ENCODE measurements at regions not wholly inside any gene's neighbourhood (a gene's known extent, or its start where the extent isn't known, plus 50 kb on each side); places are given as distances from the start of the nearest gene placed in this dataset.

DNA sequence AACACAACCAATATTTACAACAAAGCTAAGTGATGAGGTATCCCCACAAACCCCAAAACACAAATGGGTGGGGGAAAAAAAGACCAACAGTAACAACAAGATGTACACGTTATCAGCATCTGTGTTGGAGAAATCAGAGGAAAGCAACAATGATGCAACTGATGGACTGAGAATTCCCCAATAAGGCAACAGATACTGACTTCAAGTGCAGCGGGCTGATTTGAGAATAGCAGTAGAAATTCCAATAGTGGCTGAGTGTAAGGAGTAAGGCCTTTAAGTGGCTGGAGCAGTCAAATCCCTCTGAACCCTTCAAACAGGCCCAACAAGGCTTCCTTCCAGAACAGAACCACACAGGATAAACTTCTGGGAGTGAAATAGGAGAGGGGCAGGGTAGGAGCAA is 97.6 kb downstream of the TM2D1 start:
- WGBS, 3 donors: 68 to 93% (median 80%) methylated on average over 2 of the region's 2 CpGs

DNA sequence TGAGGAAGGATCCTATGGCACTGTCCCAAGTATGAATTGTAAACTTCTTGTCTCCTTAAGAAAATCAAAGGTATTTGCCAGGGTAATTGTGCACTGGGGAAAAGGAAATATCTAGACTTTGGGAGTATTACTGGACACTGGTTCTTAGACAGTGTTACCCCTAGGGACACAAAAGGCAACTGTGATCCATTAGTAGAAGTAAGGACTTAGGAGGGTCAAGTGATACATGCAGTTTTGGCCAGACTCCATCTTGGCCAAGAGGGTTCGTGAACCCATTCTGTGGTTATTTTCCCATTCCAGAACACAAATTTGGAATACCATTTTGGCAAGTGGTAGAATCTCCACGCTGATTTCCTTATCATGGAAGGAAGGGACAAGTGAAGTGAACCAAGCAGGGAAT is 98.1 kb downstream of the TM2D1 start:
- WGBS, 3 donors: 63 to 79% (median 64%) methylated on average over 2 of the region's 2 CpGs
- H3K27ac ChIP-seq (ENCODE audit: low read depth, low read length): no peak overlapping the region

More for the DNA sequence above, 97.6 kb downstream of the TM2D1 start:
- H3K27ac ChIP-seq (ENCODE audit: low read depth, low read length): no peak overlapping the region

DNA sequence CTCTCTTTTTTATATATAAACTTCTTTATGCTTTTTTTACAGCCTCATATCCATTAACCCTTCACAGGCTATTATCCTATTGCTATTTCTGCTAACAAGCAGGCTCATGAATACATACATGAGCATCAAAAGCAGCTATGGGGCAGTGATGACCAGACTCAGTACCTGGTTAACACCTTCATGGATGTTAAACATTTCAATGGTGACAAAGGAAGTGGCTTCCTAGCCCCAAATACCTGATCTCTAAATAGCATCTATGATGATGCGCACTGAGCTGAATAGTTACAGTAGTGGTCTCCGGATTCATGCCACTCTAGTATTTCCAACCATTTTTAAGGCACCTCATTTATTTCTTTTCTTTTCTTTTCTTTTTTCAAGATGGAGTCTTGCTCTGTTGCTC is 101.1 kb downstream of the TM2D1 start:
- WGBS, 3 donors: 97 to 100% (median 99%) methylated on average over 2 of the region's 2 CpGs

DNA sequence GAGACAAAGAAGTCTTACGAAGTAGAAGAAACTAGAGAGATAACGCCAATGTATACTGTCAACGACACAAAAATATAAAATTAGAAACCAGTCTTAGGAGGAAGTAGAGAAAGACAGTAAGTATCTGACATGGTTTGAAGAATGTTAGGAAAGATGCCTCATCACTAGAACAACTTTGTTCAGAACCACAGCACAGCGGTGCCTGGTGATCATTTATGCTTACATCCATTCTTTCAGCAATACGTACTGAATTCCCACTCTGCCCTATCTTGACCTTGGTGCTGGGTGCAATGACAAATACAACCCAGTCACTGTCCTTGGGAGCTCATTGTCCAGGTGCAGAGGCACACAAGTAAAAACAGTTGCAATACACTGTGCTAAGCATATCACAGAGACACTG is 104.4 kb downstream of the TM2D1 start:
- 47 to 68% (median 56%) methylated on average over 5 of the region's 5 CpGs for WGBS, 3 donors
- no peak overlapping the region for H3K27ac ChIP-seq (ENCODE audit: low read depth, low read length)

More for the DNA sequence above, 101.1 kb downstream of the TM2D1 start:
- no peak overlapping the region for H3K27ac ChIP-seq (ENCODE audit: low read depth, low read length)

DNA sequence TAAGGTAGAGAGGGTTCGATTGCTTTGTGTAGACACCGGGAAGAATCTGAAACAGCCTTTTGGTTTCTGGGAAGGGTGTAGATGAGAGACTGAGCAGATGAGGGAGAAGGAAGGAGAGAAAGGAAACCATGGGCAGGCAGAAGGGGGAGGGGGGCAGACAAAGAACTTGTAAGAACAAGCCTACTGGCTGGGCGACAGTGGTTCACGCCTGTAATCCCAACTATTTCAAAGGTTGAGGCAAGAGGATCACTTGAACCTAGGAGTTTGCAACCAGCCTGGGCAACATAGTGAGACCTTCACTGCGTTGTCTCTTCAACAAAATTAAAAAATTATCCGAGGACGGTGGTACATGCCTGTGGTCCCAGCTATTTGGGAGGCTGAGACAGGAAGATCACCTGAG is 106.2 kb downstream of the TM2D1 start:
- no peak overlapping the region for H3K27ac ChIP-seq (ENCODE audit: low read depth, low read length)
- 85 to 95% (median 91%) methylated on average over 7 of the region's 7 CpGs for WGBS, 3 donors

DNA sequence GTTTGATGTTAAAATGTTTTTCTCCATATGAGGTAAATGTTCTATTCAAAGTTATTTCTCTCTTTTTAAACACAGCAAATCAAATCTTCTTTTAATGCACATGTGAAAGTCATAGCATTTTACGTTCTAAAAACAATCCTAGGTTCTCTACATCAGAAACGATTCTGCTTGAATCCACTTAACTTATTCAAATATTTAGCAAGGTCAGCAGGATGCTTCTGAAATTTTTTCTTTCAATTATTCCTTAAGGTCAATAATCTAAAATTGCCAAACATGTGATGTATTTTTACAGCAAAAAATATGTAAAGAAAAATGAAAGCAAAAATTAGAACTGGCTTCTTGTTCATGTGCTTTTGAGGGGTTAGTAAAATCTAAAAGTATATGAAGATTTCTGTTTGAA is 106.7 kb downstream of the TM2D1 start:
- no peak overlapping the region for H3K27ac ChIP-seq (ENCODE audit: low read depth, low read length)
- WGBS, 3 donors: 58 to 82% (median 77%) methylated on average over 2 of the region's 2 CpGs

DNA sequence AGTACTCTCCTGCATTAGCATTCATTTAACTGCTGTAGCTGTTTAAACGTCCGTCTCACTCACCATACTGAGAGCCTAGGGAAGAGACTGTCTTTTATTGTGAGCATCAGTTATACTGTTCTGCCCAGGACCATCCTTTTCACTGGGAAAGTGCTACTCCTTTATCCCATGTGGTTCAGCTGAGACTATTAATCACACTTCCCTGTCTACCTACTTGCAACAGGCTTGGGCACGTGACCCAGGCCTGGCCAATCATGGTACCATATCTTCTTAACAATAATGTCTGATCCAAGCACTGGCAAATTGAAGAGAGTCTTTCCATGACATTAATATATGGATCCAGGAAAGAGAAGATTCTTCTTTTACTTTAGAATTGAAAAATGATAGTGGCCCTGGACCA is 108.1 kb downstream of the TM2D1 start:
- WGBS, 3 donors: 90 to 93% (median 92%) methylated on average over 3 of the region's 3 CpGs
- H3K27ac ChIP-seq (ENCODE audit: low read depth, low read length): no peak overlapping the region

DNA sequence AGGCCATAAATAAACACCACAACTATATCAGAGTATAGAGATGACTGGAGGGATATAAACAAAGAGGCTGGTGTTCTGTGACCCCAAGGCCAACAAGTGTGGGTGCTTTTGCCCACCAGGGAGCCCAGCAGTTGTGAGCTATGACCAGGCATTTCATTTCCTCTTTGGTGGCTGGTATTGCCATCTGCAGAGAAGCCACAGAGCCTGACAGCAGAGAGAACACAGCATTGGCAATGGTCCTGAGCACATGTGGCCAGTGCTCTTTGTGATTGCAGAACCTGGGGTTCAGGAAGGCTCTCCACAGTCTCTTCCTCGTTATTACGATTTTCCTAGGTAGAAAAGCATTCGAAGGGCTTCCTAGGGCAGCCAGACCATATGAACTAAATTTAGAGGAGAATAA is 112.3 kb downstream of the TM2D1 start:
- 52 to 71% (median 65%) methylated on average over 3 of the region's 3 CpGs for WGBS, 3 donors

DNA sequence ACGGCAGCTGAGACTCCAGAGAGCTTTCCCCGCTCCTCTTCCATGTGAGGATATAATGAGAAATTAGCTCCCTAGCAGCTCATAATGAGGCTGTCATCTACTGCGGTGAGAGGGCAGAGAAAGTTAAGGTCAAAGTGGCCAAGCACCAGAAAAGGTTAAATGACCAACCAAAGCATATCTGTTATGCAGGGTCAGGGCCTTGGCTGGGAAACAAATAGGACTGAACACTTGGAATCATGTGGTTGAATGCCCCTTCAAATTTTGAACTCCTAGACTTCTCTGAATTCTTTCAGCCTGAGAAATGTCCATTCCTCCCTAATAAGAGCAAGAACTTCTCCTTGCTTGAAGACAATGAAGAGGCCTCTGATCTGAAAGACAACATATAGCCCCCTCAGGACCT is 115.9 kb downstream of the TM2D1 start:
- no peak overlapping the region for H3K27ac ChIP-seq (ENCODE audit: low read depth, low read length)
- WGBS, 3 donors: 91 to 96% (median 92%) methylated on average over 3 of the region's 3 CpGs

More for the DNA sequence above, 112.3 kb downstream of the TM2D1 start:
- H3K27ac ChIP-seq (ENCODE audit: low read depth, low read length): no peak overlapping the region

DNA sequence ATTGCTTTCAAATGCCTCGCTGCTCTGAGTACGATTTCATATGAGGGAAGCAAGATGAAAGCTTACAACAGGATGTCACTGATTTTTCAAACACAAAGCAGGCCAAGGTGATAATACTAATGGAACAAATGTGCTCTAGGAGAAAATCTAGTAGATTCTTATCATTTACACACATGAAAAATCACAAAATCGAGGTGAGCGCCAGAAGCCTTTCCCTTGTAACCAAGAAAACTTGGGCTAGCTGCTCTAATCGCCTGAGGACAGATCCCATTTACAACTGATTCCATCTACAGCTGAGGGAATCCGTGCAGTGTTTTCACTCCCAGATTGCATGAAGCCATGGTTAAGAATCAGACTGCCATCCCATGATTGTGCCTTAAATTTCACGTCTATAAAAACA is 117.5 kb downstream of the TM2D1 start:
- H3K27ac ChIP-seq (ENCODE audit: low read depth, low read length): no peak overlapping the region
- WGBS, 3 donors: 89 to 92% (median 90%) methylated on average over 7 of the region's 7 CpGs

DNA sequence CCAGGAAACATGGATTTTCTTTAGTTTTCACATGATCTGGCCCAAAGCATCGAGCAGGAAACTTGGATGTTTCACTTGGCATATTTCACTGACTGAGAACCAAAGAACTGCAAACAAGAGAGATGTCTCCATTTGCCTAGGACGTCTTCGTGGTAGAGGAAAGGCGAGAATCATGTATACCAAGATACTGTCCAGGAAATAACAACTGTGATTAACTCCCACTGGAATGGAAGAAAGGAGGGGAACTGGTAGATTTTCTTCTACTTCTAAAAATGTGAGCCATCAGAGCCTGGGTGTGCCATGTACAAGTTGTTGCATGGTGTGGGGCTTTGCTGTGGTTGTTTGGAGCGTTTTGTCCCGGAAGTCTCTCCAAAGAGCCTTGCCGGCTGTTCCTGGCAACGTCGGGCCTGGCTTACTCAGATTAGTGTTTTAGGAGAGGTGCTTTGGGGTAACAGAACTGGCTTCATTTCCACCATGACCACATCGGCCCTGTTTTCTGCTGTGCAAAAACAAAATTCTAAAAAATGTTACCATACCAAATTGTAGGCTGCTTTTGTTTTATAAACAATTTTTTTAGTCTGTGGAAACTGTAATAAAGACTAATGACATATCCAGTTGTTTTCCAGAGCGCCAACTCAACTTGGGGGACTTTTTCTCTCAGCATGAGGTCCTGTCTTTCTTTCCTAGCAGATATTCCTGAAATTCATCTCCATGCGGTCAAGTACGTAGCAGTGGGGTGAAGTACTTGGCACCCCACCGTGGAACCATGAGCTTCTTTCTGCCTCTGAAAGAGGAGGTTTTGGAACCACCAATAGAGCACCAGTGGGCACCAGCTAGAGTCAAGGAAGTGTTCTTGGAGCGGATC is 118.3 kb downstream of the TM2D1 start:
- 45 to 82% (median 64%) methylated on average over 15 of the region's 15 CpGs for WGBS, 3 donors

DNA sequence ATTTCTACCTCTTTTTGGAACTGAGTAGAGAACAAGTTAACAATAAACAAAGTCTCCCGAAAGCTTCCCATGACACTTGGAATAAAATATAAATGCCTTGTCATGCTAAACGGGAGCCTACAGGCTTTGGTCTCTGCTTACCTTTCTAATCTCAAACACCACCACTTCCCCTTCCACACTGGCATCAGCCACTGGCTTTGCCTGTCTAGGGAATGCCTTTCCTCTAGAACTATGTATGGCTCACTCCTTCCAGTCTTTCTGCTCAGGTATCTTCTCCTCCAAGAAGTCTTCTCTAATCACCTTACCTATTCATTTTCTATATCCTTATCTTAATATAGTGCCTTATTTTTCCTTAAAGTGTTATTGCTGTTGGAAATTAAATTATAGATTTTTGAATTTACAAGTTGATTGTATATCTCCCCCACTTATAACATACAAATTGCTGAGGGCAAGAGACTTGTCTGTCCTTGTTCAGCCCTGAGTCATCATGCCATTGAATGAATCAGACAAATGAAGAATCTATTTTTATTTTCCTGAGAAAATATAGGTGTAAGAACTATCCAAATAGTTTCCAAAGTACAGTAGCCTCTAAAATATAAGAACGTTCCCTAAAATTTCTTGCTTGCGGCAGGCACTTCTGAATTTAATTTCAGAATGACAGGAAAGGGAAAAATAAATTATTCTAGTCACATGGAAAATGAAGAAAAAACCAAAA is 119.2 kb downstream of the TM2D1 start:
- no peak overlapping the region for H3K27ac ChIP-seq (ENCODE audit: low read depth, low read length)
- WGBS, 3 donors: 58 to 82% (median 62%) methylated on average over 4 of the region's 4 CpGs

More for the DNA sequence above, 118.3 kb downstream of the TM2D1 start:
- peak overlapping the region; percentile 34 for H3K27ac ChIP-seq (ENCODE audit: low read depth, low read length)

DNA sequence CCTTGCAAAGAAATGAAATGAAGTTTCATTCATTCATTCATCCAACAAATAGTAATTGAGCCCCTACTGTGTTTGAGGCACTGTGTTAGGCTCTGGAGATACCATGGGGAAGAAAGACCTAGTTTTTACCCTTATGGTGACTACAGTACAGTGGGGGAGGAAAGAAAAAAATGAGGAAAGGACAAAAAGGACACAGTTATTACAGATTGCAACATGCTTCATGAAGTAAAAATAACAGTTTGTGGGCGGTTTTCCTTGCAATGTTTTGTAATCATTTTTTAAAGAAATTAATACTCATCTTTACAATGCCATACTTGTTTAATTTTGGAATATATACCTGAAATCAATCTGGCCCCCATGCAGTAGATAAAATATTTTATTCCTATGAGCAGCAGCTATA is 120.3 kb downstream of the TM2D1 start:
- 54 to 93% (median 59%) methylated on average over 1 of the region's 1 CpG for WGBS, 3 donors
- H3K27ac ChIP-seq (ENCODE audit: low read depth, low read length): no peak overlapping the region

DNA sequence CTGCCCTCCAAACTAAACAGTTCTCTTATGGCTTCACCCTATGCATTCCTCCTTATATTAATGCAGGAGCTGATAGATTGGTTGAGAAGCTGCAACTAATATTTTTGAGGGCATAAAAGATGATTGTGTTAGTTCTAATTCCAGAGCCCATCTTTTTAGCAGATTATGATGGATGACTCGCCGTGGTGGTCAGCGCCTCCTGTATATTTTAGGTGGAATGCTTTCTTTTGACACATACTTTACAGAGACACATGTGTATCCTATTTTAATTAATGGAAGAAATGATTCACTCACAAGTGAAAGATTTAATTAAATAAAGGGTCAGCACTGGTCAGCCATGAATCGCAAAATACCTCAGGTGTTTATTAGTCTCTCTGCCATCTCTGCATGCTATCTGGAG is 120.7 kb downstream of the TM2D1 start:
- WGBS, 3 donors: 89 to 93% (median 91%) methylated on average over 4 of the region's 4 CpGs
- H3K27ac ChIP-seq (ENCODE audit: low read depth, low read length): no peak overlapping the region

DNA sequence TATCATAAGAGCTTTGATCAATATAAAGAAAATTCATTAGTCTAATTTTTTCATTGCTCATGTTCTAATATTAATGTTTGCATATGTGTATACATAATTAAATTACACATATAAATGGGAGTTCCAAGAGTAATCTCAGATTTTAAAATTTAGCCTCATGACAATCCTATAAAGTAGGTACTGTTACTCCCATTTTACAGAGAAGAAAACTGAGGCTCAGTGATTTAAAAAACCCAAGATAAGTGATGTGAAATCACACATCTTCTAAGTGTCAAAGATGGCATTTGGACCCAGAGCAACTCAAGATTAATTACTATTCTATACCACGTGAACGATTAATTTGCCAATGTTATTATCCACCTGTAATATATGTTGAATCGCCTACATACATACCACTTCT is 122.3 kb downstream of the TM2D1 start:
- no peak overlapping the region for H3K27ac ChIP-seq (ENCODE audit: low read depth, low read length)
- 82 to 95% (median 91%) methylated on average over 3 of the region's 3 CpGs for whole genome bisulfite sequencing, 3 donors

DNA sequence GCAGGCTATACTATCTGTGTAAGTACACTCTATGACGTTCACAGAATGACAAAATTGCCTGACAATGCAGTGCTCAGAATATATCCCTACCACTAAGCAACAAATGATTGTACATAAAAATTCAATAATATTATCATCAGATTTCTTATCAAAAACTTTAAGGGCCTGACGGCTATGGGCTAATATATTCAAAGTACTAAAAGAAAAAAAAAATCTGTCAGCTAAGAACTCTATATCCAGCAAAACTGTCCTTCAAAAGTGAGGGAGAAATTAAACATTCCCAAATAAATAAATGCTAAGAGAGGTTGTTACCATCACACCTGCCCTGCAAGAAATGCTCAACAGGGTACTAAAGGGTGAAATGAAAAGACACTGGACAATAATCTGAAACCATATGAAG is 127.3 kb downstream of the TM2D1 start:
- 95 to 98% (median 96%) methylated on average over 2 of the region's 2 CpGs for WGBS, 3 donors
- no peak overlapping the region for H3K27ac ChIP-seq (ENCODE audit: low read depth, low read length)

DNA sequence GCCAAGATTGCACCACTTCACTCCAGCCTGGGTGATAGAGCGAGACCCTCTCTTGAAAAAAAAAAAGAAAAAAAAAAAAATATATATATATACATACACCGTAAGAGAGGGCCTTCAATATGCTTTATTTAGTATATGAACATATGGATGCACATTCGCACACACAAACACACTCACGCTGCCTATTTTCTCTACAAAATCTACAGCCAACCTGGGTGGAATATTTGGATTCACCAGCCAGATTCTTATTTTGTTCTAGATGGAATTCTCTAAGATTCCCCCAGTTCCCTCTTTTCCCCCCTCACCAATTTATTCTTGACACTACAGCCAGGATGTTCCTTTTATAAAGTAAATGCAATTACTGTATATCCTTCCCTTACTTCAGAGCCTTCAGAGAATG is 131.6 kb downstream of the TM2D1 start:
- no peak overlapping the region for H3K27ac ChIP-seq (ENCODE audit: low read depth, low read length)
- WGBS, 3 donors: 97 to 99% (median 98%) methylated on average over 4 of the region's 4 CpGs

DNA sequence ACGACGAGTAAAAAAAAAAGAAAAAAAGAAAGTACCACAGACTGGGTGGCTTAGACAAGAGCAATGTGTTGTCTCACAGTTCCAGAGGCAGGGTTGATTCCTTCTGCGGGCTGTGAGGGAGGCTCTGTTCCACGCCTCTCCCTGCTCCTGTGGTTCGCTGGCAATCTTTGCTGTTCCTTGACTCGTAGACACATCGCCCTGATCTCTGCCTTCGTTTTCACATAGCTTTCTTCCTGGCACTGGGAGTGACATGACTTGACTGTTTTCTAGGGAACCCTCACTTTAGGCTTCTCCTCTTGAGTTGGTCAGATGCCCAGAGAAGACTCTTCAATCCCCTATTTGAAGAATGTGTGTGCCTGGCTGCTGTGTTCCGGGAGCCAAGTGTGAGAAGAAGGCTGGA is 133.6 kb downstream of the TM2D1 start:
- WGBS, 3 donors: 87 to 90% (median 88%) methylated on average over 9 of the region's 9 CpGs
- H3K27ac ChIP-seq (ENCODE audit: low read depth, low read length): no peak overlapping the region

DNA sequence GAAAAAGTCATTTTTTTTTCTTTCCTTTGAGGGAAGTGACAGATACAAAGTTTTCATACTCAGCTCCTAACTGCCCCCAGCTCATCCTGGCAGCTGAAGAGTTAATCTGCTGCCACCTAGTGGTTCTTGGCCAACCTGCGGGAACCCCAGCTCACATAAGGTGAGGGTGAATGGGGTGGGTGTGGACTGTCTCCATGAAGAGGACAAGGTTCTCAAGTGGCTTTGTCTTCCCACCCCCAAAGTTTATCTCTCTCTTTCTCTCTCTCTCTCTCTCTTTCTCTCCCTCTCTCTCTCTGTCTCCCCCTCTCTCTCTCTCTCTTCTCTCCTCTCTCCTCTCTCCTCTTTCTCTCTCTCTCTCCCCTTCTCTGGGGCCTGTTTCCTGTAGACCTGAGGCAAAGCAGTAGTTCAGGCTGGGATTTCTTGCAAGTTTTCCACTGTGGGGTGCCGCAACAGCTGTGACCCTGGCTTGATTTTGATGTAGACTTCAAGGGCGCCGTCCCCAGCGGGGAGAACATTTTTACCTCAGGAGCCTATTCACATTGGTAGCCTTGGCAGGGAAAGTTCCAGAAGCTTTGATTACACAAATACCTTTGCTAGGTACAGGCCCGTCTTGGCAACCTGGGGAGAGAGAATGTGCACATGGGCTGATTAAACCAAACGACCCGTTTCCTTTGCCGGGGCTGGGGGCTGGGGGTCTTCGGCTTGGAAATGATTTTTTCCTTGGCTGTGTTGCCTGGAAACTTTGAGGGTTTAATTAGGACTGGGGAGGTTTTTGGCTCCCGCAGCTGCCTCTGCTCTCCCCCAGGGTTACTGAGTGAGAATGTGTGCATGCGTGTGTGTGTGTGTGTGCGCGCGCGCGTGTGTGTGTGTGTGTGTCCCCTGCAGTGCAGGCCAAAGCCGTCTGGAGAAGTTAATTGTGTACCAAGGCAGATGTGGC is 135.9 kb downstream of the TM2D1 start:
- no peak overlapping the region for H3K27ac ChIP-seq (ENCODE audit: low read depth, low read length)
- 44 to 75% (median 68%) methylated on average over 18 of the region's 18 CpGs for WGBS, 3 donors
